ENCODE measurements at regions not wholly inside any gene's neighbourhood (a gene's known extent, or its start where the extent isn't known, plus 50 kb on each side); places are given as distances from the start of the nearest gene placed in this dataset.
"Not testable (repeated sequence)": the region's sequence is repeated elsewhere in the genome, so short reads cannot be mapped to it uniquely, and the experiment has no call there.

- DNase-seq: no peak
Observed at GRCh38 chr12:74595696-74596095, 58.1 kb downstream of the ATXN7L3B start.

GRCh38 chr12:74598819-74599218 is 61.2 kb downstream of the ATXN7L3B start:
- no peak for DNase-seq

DNA sequence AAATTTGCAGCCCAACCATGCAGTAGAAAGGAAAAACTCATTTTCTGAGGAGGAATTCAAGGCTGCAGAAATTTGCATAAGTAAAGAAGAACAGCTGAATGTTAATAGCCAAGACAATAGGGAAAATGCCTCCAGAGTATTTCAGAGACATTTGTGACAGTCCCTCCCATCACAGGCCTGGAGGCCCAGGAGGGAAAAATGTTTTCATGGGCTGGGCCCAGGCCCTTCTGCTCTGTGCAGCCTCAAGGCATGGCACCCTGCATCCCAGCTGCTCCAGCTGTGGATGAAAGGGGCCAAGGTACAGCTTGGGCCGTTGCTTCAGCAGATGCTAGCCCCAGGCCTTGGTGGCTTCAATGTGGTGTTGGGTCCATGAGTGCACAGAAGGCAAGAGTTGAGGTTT is 62.3 kb downstream of the ATXN7L3B start:
- DNase-seq: no peak

DNA sequence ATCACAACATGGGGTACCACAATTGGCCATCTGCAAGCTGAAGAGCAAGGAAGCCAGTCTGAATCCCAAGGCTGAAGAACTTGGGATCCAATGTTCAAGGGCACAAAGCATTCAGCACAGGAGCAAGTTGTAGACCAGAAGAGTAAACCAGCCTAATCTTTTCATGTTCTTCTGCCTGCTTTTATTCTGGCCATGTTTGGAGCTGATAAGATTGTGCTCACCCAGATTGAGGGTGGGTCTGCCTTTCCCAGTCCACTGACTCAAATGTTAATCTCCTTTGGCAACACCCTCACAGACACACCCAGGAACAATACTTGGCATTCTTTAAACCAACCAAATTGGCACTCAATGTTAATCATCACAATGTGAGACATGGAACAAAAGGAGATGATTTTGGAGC is 63.2 kb downstream of the ATXN7L3B start:
- DNase-seq: not testable (repeated sequence)

DNA sequence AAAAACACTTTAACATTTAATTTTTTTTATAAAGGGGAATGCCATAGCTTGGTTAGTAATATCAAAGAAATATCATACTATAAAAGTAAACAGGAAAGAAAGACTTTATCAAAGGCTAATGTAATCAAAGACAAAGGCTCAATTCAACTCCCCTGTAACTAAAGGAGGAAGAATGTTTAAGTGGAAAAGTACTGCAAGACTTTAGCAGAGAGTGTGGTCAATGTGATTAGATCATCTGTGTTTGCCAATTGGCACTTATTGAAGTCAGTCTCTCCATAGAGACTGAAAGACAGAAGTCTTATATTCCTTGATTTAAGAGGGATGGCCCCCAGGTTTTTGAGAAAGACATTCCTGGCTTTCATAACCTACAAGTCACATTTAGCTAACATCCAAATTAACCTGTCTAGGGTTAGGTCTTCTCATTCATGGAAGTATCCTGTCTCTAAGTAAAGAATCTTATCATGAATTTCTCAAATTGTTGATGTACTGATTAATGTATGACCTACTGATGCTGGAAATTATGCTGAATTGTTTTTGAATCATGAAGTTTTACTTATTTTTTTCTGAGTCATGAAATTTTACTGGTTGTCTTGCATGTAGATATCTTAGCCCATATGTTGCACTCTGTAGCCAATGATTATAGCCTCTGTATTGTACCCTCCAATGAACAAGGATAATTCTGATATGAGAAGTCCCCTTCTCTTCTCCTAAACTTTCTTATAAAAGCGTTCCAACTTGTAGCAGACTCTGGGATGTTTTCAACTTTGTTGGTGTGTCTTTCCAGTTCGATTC is 65.4 kb downstream of the ATXN7L3B start:
- no peak for DNase-seq

GRCh38 chr12:74608231-74608775 is 70.7 kb downstream of the ATXN7L3B start:
- DNase-seq: no peak

GRCh38 chr12:74610711-74611110 is 73.1 kb downstream of the ATXN7L3B start:
- no peak for DNase-seq

- no peak for DNase-seq
Observed at GRCh38 chr12:74614426-74614825, 76.8 kb downstream of the ATXN7L3B start.

DNA sequence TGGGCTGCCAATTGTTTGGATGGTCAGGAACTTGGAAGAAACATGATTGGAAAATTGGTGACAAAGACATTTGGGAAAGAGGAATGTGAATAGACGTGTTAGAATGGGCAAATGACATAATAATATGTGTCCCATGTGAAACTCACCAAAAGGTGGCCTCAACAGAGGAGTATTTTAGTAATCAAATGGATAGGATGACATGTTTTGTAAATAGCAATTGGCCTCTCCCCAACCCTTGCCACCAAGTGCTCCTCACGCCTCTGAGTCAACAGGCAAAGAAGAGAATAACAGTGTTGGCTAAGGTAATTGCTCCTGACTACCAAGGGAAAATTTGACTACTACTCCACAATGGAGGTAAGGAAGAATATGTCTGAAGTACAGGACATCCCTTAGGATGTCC is 81.4 kb downstream of the ATXN7L3B start:
- DNase-seq: no peak

DNA sequence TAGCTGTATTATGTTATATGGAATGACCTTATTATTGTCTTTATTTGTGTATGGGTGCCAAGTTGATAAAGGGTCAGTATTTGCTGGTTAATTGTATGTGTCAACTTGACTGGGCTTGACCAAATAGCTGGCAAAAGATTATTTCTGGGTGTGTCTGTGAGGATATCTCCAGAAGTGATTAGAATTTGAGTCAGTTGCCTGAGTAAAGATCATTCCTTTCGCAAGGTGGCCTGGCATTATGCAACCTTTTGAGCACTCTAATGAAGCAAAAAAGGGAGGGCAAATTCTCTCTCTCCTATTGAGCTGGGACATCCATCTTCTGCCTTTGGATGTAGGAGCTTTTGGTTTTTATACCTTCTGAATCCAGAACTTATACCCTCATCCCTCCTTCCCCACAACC is 82.2 kb downstream of the ATXN7L3B start:
- DNase-seq: no peak

- no peak for DNase-seq
Observed at GRCh38 chr12:74620921-74621320, 83.3 kb downstream of the ATXN7L3B start.

DNA sequence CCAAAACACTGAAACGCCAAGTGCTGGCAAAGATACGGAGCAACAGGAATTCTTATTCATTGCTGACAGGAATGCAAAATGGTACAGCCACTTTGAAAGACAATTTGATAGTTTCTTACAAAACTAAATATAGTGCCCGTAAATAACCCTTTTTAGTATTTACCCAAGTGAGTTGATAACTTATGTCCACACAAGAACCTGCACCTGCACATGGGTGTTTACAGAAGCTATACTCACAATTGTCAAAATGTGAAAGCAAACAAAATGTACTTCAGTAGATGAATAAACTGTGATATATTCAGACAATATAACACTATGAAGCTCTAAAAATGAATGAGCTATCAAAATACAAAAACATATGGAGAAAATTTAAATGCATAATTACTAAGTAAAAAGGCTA is 86.6 kb downstream of the ATXN7L3B start:
- DNase-seq: no peak

DNA sequence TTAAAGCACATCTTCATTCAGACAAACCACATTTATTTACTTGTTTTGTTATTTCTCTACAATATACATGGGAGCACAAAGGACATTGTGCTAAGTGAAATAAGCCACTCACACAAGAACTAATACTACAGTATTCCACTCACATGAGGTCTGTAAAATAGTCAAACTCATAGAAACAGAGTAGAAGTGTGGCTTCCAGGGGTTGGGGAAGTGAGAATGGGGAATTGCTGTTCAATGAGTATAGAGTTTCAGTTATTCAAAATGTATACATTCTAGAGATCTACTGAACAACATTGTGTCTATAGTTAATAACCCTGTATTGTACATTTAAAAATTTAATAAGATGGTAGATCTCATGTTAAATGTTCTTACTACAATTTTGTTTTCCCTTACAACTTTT is 88.8 kb downstream of the ATXN7L3B start:
- no peak for DNase-seq

DNA sequence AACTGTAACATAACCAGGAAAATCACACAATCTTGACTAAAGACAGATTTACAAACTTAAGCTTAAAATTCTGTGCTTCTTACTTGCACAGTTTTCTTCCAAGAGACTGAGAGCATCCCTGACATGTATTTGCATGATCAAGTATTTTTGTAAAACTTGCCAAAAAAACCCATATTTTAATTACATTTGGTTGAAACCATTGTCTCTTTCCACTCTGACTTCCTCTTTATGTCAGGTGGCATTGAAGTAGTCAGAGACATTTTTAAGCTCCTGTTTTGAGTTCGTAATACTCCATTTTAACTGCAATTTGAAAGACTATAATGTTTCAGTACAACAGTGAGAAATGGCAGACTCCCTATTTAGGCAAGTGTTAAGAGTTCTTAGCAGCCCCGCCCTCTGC is 103.6 kb downstream of the ATXN7L3B start:
- DNase-seq: no peak

- DNase-seq: no peak
Observed at GRCh38 chr12:74641694-74642093, 104.1 kb downstream of the ATXN7L3B start.

GRCh38 chr12:74644681-74645080 is 107.0 kb downstream of the ATXN7L3B start:
- DNase-seq: no peak

- DNase-seq: no peak
Observed at GRCh38 chr12:74646831-74647230, 109.2 kb downstream of the ATXN7L3B start.

DNA sequence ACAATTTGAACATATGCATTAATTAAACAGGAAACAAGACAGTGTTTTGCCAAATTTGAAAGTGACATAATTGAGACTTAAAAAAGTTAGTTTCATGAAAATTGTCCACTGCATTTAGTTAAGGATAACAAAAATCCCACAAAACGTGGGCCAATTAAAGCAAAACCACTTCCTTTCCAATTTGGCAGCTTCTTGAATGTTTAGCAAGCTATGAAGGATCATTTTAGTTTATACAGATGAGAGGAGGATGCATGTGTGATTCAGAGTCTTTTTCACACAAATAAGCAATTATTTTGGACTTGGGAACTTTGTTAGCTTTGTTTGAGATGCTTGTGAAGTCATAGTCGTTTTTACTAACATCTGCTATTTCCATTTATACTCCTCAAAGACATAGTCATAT is 109.6 kb downstream of the ATXN7L3B start:
- DNase-seq: no peak

DNA sequence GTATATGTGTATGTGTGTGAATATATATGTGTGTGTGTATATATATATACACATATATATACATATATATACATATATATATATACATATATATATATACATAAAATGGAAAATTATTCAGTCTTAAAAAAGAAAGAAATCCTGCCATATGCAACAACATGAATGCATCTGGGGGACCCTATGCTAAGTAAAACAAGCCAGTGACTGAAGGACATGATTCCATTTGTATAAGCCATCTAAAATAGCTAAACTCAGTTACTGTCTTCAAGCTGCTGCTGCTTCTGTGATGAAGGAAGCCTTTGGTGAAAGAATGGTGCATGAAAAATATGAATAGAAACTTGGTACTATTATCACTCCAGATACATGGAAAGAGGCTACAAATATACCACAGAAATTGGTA is 118.6 kb downstream of the ATXN7L3B start:
- DNase-seq: no peak

DNA sequence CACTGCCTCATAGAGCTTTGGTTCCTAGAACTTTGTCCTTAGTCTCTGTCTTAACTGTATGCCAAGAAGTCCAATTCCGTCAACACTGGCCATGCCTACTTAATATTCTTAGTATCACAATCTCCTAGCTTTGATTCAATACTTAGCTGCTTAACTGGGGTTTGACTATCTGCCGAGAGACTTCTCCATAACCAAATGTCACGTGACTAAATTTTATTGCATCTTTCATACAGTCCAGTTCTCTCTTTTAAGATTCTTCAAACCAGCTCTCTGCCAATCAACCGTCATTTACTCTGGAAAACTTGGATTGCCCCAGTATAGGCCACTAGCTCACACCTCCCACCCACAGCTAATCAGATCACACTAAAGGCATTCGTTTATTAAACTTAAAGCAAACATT is 122.8 kb downstream of the ATXN7L3B start:
- no peak for DNase-seq

DNA sequence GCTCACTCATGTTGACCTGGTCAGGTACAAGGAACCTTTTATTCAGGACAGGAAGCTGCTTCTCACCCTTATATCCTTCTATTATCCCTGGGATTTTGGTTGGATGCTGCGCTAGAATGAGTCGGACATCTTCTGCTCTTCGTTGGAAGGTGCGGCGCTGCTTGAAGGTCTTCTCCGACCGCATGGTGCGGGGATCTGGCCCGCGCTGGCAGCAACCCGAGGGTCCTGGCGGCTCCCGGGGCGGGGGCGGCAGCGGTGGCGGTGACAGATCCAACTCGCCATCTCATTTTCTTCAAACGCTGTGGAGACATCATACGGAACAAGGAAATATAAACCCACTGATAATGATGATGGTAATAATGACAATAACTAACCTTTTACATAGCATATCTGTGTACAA is 126.3 kb downstream of the ATXN7L3B start:
- DNase-seq: no peak

DNA sequence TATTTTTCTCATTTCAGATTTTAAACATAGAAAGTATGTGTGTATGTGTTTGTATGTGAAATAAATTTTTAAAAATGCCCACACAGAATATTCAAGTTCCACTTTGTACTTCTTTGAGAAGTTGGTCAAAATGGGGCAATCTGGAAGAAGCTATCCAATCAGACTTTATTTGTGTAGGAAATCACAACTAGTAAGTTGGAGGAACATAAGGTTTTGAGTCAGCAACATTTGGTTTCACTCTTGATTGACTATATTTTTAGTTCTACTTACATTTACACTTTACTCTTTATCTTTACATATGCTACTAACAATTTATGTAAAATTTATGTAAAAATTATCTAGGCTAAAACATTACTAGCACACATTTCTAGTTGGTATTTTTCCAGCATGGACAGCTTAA is 128.1 kb downstream of the ATXN7L3B start:
- DNase-seq: peak; percentile 6

- no peak for DNase-seq
Observed at GRCh38 chr12:74671421-74671820, 133.8 kb downstream of the ATXN7L3B start.

DNA sequence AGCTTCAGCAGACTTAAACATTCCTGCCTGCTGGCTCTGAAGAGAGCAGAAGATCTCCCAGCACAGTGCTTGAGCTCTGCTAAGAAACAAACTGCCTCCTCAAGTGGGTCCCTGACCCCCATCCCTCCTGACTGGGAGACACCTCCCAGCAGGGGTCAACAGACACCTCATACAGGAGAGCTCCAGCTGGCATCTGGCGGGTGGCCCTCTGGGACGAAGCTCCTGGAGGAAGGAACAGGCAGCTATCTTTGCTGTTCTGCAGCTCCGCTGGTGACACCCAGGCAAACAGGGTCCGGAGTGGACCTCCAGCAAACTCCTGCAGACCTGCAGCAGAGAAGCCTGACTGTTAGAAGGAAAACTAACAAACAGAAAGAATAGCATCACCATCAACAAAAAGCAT is 139.3 kb downstream of the ATXN7L3B start:
- DNase-seq: not testable (repeated sequence)

GRCh38 chr12:74685385-74685784 is 147.8 kb downstream of the ATXN7L3B start:
- no peak for DNase-seq

Measured in inflammatory macrophage treated with lipopolysaccharide for 4 hours (primary cell).